Tibial nerve (tissue), 4 donors: ENCODE measurements at regions not wholly inside any gene's neighbourhood (a gene's known extent, or its start where the extent isn't known, plus 50 kb on each side); places are given as distances from the start of the nearest gene placed in this dataset.

Experiments used
- DNase-seq, 2 donors: peaks; one replicate each; pipeline ENCODE4 v3.0.0-alpha.2; 2019; ENCODE audit warnings: low spot score in 2 of 2
- H3K27ac ChIP-seq, 4 donors: fragments of 200-600 bp; sonication (generic) in 3 of 4; one replicate each; pipeline ENCODE4 v1.5.1; 2017 to 2019; ENCODE audit warnings: mild to moderate bottlenecking in 1 of 4
- H3K27me3 ChIP-seq, 2 donors: fragments of 200-600 bp; sonication (generic) in 1 of 2; one replicate each; pipeline versions ENCODE4 v1.5.1 to v1.6.0; 2017 to 2019
- H3K36me3 ChIP-seq, 3 donors: fragments of 200-600 bp; sonication (generic); one replicate each; pipeline ENCODE4 v1.5.1; 2018 to 2019
- H3K4me1 ChIP-seq, 4 donors: fragments of 200-600 bp; sonication (generic) in 3 of 4; one replicate each; pipeline ENCODE4 v1.5.1; 2017 to 2019
- H3K4me3 ChIP-seq, 4 donors: fragments of 200-600 bp; sonication (generic) in 3 of 4; one replicate each; pipeline ENCODE4 v1.5.1; 2017 to 2019; ENCODE audit warnings: mild to moderate bottlenecking in 1 of 4, moderate library complexity in 1 of 4
- H3K9me3 ChIP-seq, 4 donors: fragments of 200-600 bp; sonication (generic) in 3 of 4; one replicate each; pipeline ENCODE4 v1.5.1; 2017 to 2019
- CTCF ChIP-seq, 5 experiments: fragments of 200-600 bp in 3 of 5; fragments of 450-650 bp in 2 of 5; sonication (generic) in 3 of 5; IDR thresholded peaks; one replicate each; pipeline ENCODE4 v1.5.1; 2016 to 2019; ENCODE audit warnings: antibody characterized with exemption in 5 of 5, mild to moderate bottlenecking in 3 of 5, moderate library complexity in 2 of 5
- EP300 ChIP-seq, 2 donors: sonication (generic); formaldehyde crosslinking; IDR thresholded peaks; one replicate each; pipeline ENCODE4 v1.6.1; 2017; ENCODE audit warnings: antibody characterized with exemption in 2 of 2, mild to moderate bottlenecking in 1 of 2
- POLR2A ChIP-seq, 2 donors: fragments of 450-650 bp; IDR thresholded peaks; one replicate each; pipeline ENCODE4 v1.6.1; 2017; ENCODE audit warnings: antibody characterized with exemption in 2 of 2, mild to moderate bottlenecking in 2 of 2, moderate library complexity in 2 of 2
- WGBS, 2 donors: methylation state at CpG; one replicate each; pipeline ENCODE4 v1.1.5; 2018; 5-methylcytosine and 5-hydroxymethylcytosine counted together

- no peaks in the 10 kb centered on the region for H3K36me3 ChIP-seq
- H3K4me3 ChIP-seq, result no peak overlapping the region
- H3K9me3 ChIP-seq, result no peaks in the 10 kb centered on the region
- H3K27ac ChIP-seq, result no peak overlapping the region
- 62 to 70% methylated on average over 3 of the region's 3 CpGs for WGBS, 2 donors
- TF ChIP-seq POLR2A (IDR thresholded peaks at IDR 0.05) (no peak), CTCF (IDR thresholded peaks at IDR 0.05) (no peak), EP300 (IDR thresholded peaks at IDR 0.05) (no peak)
- no peak for DNase-seq
- H3K4me1 ChIP-seq, result peaks cover 0 to 10% (median 4%) of the 10 kb centered on the region in 4 donors
- no peaks in the 10 kb centered on the region for H3K27me3 ChIP-seq
Measured at GRCh38 chr3:153960458-153961074, 160.6 kb upstream of the ARHGEF26 start.

GRCh38 chr3:153961494-153961893 lies 159.7 kb upstream of the ARHGEF26 start:
- no peak for TF ChIP-seq POLR2A (IDR thresholded peaks at IDR 0.05)
- TF ChIP-seq CTCF (IDR thresholded peaks at IDR 0.05), result no peak
- no peak overlapping the region for H3K27ac ChIP-seq
- 84 to 88% methylated on average over 3 of the region's 3 CpGs for WGBS, 2 donors
- H3K9me3 ChIP-seq, result no peaks in the 10 kb centered on the region
- H3K27me3 ChIP-seq, result no peaks in the 10 kb centered on the region
- no peaks in the 10 kb centered on the region for H3K36me3 ChIP-seq
- no peak overlapping the region for H3K4me3 ChIP-seq
- no peak for DNase-seq
- peaks cover 0 to 10% (median 4%) of the 10 kb centered on the region in 4 donors for H3K4me1 ChIP-seq

GRCh38 chr3:153963012-153963411 lies 158.2 kb upstream of the ARHGEF26 start:
- H3K27me3 ChIP-seq, result no peaks in the 10 kb centered on the region
- WGBS, 2 donors, result 47 to 56% methylated on average over 2 of the region's 2 CpGs
- DNase-seq, result no peak
- H3K9me3 ChIP-seq, result no peaks in the 10 kb centered on the region
- TF ChIP-seq CTCF (IDR thresholded peaks at IDR 0.05), result no peak
- no peak for TF ChIP-seq EP300 (IDR thresholded peaks at IDR 0.05)
- no peak for TF ChIP-seq POLR2A (IDR thresholded peaks at IDR 0.05)
- H3K4me3 ChIP-seq, result no peak overlapping the region
- H3K36me3 ChIP-seq, result no peaks in the 10 kb centered on the region
- H3K4me1 ChIP-seq, result peaks cover 0 to 10% (median 4%) of the 10 kb centered on the region in 4 donors
- H3K27ac ChIP-seq, result no peak overlapping the region

GRCh38 chr3:153967260-153967659 lies 153.9 kb upstream of the ARHGEF26 start:
- Histone ChIP-seq H3K9me3 (no peaks in the 10 kb centered on the region), H3K4me3 (no peak overlapping the region), H3K27ac (no peak overlapping the region), H3K27me3 (no peaks in the 10 kb centered on the region), H3K4me1 (peaks cover 0 to 10% (median 0%) of the 10 kb centered on the region in 4 donors), H3K36me3 (no peaks in the 10 kb centered on the region)
- DNase-seq, result no peak
- TF ChIP-seq POLR2A (IDR thresholded peaks at IDR 0.05) (no peak), CTCF (IDR thresholded peaks at IDR 0.05) (no peak), EP300 (IDR thresholded peaks at IDR 0.05) (no peak)
- 90 to 97% methylated on average over 2 of the region's 2 CpGs for WGBS, 2 donors

- Histone ChIP-seq H3K4me3 (no peak overlapping the region), H3K27ac (no peak overlapping the region), H3K27me3 (no peaks in the 10 kb centered on the region), H3K4me1 (peaks cover 0 to 23% (median 3%) of the 10 kb centered on the region in 4 donors), H3K9me3 (no peaks in the 10 kb centered on the region), H3K36me3 (no peaks in the 10 kb centered on the region)
- no peak for DNase-seq
- TF ChIP-seq POLR2A (IDR thresholded peaks at IDR 0.05) (no peak), CTCF (IDR thresholded peaks at IDR 0.05) (no peak), EP300 (IDR thresholded peaks at IDR 0.05) (no peak)
Measured at GRCh38 chr3:153970047-153970446, 151.1 kb upstream of the ARHGEF26 start.
